ENCODE measurements at regions not wholly inside any gene's neighbourhood (a gene's known extent, or its start where the extent isn't known, plus 50 kb on each side); places are given as distances from the start of the nearest gene placed in this dataset.
A peak's percentile ranks its signal among the peaks of the same experiment; 100 is the strongest.

GRCh38 chr10:55160655-55161283, 359.7 kb upstream of the PCDH15 start:
- DNase-seq (ENCODE audit: low read depth): no peak

DNA sequence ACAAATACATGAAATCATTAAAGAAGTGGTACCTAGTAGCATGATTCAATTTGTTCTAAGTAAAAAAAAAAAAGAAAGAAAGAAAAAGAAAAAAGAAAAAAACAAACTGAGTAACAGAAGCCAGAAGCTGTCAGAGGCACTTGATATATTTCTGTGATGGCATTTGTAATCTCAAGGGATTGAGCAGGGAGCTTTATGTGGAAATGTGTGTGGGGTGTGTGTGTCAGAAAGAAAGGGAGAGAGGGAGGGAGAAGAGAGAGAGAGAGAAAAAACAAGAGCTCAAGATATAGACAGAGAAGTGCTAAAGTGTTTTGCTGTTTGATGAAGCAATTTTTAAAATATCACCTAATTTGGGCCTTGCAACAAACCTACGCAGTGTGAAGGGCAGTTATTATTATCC, 357.6 kb upstream of the PCDH15 start:
- DNase-seq (ENCODE audit: low read depth): no peak

- DNase-seq (ENCODE audit: low read depth): peak; percentile 99
These were observed 345.0 kb upstream of the PCDH15 start for GRCh38 chr10:55146032-55146431.

GRCh38 chr10:55144001-55144400, 343.0 kb upstream of the PCDH15 start:
- DNase-seq (ENCODE audit: low read depth): peak; percentile 28

- DNase-seq (ENCODE audit: low read depth): no peak
These were observed 340.9 kb upstream of the PCDH15 start for GRCh38 chr10:55141892-55142291.

DNA sequence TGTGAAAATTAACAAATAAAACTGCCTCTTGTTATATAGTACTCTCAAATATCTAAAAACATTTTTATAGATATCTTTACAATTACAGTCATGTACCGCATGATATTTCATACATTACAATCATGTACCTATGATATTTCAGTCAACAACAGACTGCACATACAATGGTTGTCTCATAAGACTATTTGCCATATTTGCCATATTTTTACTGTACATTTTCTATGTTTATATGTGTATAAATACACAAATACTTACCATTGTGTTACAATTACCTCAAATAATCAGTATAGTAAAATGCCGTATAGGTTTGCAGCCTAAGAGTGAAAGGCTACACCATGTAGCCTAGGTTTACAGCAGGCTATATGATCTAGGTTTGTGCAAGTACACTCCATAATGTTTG, 336.0 kb upstream of the PCDH15 start:
- DNase-seq (ENCODE audit: low read depth): no peak

DNA sequence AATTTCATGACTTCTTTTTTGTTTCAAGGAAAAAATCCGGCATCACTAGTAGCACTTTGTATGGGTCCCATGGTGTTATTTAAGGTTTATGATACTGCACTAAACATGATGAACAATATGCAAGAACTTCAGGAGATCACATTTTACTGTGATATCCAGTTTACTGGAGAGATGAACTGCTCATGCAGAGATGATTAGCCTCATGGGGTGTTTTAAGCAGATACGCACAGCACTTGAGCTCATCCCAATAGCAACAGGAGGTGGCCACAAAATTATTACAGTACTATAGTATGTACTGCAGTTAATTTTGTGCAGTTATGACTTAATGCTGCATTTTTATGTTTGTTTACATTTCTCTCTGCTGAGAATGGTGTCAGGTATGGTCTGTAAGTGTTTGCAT, 303.7 kb upstream of the PCDH15 start:
- DNase-seq (ENCODE audit: low read depth): no peak

DNA sequence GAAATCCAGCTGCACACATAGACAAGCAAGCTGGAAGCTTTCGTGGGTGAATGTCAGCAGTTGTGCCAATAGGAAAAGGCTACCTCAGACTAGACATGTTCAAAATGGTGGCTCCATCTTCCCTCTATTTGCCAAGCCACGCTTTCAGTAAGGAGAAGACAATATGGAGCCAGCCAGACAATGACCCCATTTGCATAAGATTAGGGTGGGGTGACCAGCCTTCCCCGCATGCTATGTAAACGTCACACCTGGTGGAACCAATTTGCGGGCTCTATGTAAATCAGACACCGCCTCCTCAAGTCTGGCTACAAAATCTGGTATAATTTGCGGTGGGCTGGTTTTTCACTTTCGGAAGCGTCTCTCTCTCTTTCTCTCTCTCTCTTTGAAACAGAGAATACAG, 297.4 kb upstream of the PCDH15 start:
- DNase-seq (ENCODE audit: low read depth): no peak

GRCh38 chr10:55091691-55092328, 290.8 kb upstream of the PCDH15 start:
- peak; percentile 1 for DNase-seq (ENCODE audit: low read depth)

DNA sequence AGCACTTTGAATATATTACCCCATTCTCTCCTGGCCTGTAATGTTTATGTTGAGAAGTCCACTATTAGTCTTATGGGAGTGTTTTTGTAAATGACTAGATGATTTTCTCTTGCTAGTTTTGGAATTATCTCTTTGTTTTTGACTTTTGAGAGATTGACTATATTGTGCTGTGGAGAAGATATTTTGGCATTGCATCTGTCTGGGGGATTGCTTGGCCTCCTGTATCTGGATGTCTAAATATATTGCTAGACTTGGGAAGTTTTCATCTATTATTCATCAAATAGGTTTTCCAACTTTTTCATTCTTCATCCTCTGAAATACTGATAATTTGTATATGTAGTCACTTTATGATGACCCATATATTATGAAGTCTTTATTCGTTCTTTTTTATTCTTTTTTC, 277.1 kb upstream of the PCDH15 start:
- no peak for DNase-seq (ENCODE audit: low read depth)

GRCh38 chr10:55065185-55065584, 264.2 kb upstream of the PCDH15 start:
- peak; percentile 3 for DNase-seq (ENCODE audit: low read depth)

DNA sequence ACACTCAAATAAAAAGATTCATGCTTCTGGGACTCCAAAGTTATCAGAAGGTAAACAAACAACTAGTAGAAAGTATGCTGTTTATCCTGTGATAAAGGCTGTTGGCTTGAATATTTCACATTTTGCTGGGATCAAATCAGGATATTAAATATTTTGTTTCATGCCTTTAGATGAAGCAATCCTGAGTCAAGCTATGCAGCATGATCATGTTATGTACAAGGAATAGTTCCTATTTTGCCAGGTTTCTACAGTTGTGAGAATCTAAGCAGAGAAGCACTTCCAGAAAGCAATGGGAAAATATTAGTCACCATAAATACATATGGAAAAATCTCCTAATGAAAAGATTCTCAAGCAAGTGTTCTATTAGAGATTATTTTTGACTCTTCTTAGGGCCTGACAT, 262.8 kb upstream of the PCDH15 start:
- DNase-seq (ENCODE audit: low read depth): peak; percentile 1

- no peak for DNase-seq (ENCODE audit: low read depth)
These were observed 261.3 kb upstream of the PCDH15 start for GRCh38 chr10:55062349-55062748.

GRCh38 chr10:55058800-55059199, 257.8 kb upstream of the PCDH15 start:
- peak; percentile 95 for DNase-seq (ENCODE audit: low read depth)

GRCh38 chr10:55051515-55051914, 250.5 kb upstream of the PCDH15 start:
- no peak for DNase-seq (ENCODE audit: low read depth)

DNA sequence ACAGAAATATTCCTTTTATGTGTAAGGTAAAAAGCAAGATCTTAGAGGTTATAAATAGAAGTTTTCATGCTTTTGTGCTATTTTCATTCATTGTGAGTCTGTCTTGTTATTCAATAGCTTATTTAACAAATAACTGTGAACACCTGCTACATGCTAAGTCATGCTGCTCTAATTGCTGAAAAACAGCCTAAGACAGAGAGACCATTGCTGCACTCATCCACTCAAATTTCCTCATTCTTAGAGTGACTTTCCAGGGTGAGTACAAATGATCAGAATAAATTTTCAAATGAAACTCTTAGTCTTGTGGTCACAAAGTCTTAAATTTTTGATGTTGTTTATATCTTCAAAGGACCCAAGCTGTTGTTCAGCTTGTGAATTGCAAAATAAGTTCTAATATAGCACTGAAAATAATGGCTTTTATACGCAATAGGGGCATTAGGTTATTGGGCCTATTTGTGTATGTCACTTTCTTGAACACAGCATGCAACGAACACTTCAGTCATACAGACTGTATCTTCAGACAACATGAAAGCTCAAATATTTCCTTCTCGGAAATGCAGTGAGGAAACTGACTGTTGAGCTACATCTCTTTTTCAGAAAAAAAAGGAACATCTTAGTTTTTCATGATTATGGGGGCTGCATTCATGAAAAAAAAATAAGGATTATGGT, 247.9 kb upstream of the PCDH15 start:
- peak; percentile 69 for DNase-seq (ENCODE audit: low read depth)

- no peak for DNase-seq (ENCODE audit: low read depth)
These were observed 242.5 kb upstream of the PCDH15 start for GRCh38 chr10:55043540-55043939.

- no peak for DNase-seq (ENCODE audit: low read depth)
These were observed 232.0 kb upstream of the PCDH15 start for GRCh38 chr10:55033061-55033460.

GRCh38 chr10:55024713-55025112, 223.7 kb upstream of the PCDH15 start:
- peak; percentile 22 for DNase-seq (ENCODE audit: low read depth)

- peak; percentile 7 for DNase-seq (ENCODE audit: low read depth)
These were observed 218.4 kb upstream of the PCDH15 start for GRCh38 chr10:55019439-55019838.

DNA sequence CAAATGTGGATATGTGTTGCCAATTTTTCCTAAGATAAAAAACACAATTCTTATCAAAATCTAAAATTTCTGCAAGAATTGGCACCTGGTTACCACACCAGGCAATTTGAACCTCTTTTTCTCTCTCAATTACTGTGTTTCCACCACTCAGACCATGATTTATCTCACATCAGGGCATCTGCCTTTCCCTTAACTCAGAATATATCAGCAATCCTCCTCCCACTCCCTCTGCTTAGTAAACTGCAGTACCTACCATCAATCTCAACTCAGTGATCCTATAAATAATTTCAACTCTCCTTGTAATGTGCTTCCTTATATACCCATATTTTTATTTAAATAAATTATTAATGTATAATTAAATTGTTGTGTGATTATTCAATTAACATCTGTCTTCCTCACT, 212.3 kb upstream of the PCDH15 start:
- DNase-seq (ENCODE audit: low read depth): no peak

- peak; percentile 13 for DNase-seq (ENCODE audit: low read depth)
These were observed 201.4 kb upstream of the PCDH15 start for GRCh38 chr10:55002420-55002819.

DNA sequence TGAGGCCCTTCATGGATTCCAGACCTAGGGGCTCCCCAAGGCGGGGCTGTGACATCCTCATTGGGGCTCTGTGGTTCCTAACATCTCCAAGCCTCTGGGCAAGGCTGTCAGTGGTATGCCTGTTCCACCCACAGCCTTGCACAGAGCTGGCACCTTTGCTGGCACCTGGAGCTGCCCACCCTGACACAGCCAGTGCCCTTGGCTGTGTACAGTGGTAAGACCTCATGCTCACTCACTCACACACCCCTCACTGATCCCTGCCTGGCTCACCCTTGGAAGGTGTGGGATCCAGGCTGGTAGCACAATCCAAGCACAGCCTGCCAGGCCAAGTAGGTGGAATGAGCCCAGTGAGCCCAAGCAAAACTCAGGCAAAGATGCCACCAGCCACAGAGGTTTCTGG, 200.4 kb upstream of the PCDH15 start:
- DNase-seq (ENCODE audit: low read depth): no peak
